AG09319 (cell line): ENCODE measurements at regions not wholly inside any gene's neighbourhood (a gene's known extent, or its start where the extent isn't known, plus 50 kb on each side); places are given as distances from the start of the nearest gene placed in this dataset.

Experiments
- DNase-seq: peaks from one replicate; pipeline ENCODE4 v3.0.0-alpha.2; 2010; ENCODE audit warnings: low read depth; ENCODE audit errors: extremely low read depth
- TF ChIP-seq, protein P1 (sequence below): IDR thresholded peaks from 2 replicates; pipeline ENCODE4 v1.5.1; 2011; ENCODE audit warnings: low read depth, mild to moderate bottlenecking, inconsistent platforms, low read length, moderate library complexity

DNA sequence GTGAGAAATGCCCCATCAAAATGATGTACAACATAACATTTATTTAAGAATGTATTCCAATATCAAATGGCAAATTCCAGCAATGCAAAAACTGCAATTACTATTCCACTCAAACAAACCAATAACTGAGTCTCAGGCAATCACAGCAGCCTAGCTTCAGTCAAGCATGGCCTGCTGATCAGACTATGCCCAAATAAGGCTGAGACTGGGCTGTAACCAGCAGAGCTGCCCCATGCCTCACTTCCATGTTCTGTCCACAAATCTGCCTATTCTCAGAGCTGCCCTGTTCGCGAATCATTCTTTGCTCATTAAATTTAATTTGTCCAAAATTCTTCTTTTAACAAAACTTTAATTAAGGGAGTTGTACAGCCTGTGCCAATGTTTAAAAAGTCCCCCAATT lies 155.4 kb downstream of the FNDC1 start:
- no peak for DNase-seq
- TF ChIP-seq, protein P1, sequence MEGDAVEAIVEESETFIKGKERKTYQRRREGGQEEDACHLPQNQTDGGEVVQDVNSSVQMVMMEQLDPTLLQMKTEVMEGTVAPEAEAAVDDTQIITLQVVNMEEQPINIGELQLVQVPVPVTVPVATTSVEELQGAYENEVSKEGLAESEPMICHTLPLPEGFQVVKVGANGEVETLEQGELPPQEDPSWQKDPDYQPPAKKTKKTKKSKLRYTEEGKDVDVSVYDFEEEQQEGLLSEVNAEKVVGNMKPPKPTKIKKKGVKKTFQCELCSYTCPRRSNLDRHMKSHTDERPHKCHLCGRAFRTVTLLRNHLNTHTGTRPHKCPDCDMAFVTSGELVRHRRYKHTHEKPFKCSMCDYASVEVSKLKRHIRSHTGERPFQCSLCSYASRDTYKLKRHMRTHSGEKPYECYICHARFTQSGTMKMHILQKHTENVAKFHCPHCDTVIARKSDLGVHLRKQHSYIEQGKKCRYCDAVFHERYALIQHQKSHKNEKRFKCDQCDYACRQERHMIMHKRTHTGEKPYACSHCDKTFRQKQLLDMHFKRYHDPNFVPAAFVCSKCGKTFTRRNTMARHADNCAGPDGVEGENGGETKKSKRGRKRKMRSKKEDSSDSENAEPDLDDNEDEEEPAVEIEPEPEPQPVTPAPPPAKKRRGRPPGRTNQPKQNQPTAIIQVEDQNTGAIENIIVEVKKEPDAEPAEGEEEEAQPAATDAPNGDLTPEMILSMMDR = no peak
